Activated B cell treated with CpG ODN at 0.5 μM for 24 hours (primary cell): ENCODE measurements at regions not wholly inside any gene's neighbourhood (a gene's known extent, or its start where the extent isn't known, plus 50 kb on each side); places are given as distances from the start of the nearest gene placed in this dataset.

Experiments
- ATAC-seq: fragments of 200-7000 bp; cut with Tn5 transposase; one replicate; pipeline ENCODE4 v1.10.0; 2021; ENCODE audit warnings: low read depth, mild to moderate bottlenecking, moderate library complexity
- CTCF ChIA-PET: fragments of 350-600 bp; sonication (Branson Sonifier 250); formaldehyde crosslinking; loops from one replicate; lab custom pipeline; 2021; ENCODE audit warnings: antibody characterized with exemption; lab: Charles Lee
- POLR2A ChIA-PET: fragments of 350-600 bp; sonication (Branson Sonifier 250); formaldehyde crosslinking; loops from one replicate; lab custom pipeline; 2021; ENCODE audit warnings: antibody characterized with exemption; lab: Charles Lee
- DNase-seq: peaks from one replicate; pipeline ENCODE4 v3.0.0; 2022
- H3K27ac Mint-ChIP-seq: one replicate; pipeline ENCODE4 v1.8.0; 2020; ENCODE audit warnings: mixed read lengths
- H3K27me3 Mint-ChIP-seq: one replicate; pipeline ENCODE4 v1.8.0; 2021; ENCODE audit warnings: mixed read lengths
- H3K36me3 Mint-ChIP-seq: one replicate; pipeline ENCODE4 v1.8.0; 2021; ENCODE audit warnings: low read depth, mixed read lengths
- H3K4me1 Mint-ChIP-seq: one replicate; pipeline ENCODE4 v1.8.0; 2021; ENCODE audit warnings: mixed read lengths
- H3K4me3 Mint-ChIP-seq: one replicate; pipeline ENCODE4 v1.8.0; 2020; ENCODE audit warnings: mild to moderate bottlenecking, mixed read lengths
- H3K9me3 Mint-ChIP-seq: one replicate; pipeline ENCODE4 v1.8.0; 2020; ENCODE audit warnings: mixed read lengths
- intact Hi-C: fragments of 100-400 bp; cut with micrococcal nuclease; formaldehyde crosslinking; loops from one replicate; pipeline ENCODE4 v1.15.1; 2024
- TF ChIP-seq, protein P1 (sequence below): fragments of 200-600 bp; IDR thresholded peaks from one replicate; pipeline ENCODE4 v1.8.0; 2022; ENCODE audit warnings: antibody characterized with exemption, mild to moderate bottlenecking

DNA sequence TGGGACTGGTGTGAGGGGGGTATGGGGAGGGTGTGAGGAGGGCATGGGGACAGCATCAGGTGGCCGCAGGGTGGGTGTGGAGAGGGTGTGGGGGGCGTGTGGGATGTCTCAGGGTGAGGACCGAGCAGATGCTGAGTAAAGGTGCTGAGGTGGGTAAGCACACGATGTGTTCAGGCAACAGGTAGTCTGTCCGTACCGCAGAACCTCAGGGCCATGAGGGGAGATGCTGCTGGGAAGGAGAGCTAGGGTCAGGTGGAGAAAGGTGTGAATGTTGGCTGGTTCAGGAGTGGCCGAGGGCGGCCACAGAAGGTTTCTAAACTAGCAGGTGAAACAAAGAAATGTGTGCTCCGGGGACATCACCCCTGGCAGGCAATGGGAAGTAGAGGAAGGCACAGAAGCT lies 80.0 kb upstream of the CDH5 start:
- POLR2A ChIA-PET = no interaction called here
- no peaks in the 10 kb centered on the region for H3K36me3 Mint-ChIP-seq
- TF ChIP-seq, protein P1, sequence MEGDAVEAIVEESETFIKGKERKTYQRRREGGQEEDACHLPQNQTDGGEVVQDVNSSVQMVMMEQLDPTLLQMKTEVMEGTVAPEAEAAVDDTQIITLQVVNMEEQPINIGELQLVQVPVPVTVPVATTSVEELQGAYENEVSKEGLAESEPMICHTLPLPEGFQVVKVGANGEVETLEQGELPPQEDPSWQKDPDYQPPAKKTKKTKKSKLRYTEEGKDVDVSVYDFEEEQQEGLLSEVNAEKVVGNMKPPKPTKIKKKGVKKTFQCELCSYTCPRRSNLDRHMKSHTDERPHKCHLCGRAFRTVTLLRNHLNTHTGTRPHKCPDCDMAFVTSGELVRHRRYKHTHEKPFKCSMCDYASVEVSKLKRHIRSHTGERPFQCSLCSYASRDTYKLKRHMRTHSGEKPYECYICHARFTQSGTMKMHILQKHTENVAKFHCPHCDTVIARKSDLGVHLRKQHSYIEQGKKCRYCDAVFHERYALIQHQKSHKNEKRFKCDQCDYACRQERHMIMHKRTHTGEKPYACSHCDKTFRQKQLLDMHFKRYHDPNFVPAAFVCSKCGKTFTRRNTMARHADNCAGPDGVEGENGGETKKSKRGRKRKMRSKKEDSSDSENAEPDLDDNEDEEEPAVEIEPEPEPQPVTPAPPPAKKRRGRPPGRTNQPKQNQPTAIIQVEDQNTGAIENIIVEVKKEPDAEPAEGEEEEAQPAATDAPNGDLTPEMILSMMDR = no peak
- no peak for DNase-seq
- no peaks in the 10 kb centered on the region for H3K4me1 Mint-ChIP-seq
- intact Hi-C loops = no loop called here
- peaks cover 1% of the 10 kb centered on the region for H3K27me3 Mint-ChIP-seq
- no peak for ATAC-seq
- no peak overlapping the region for H3K4me3 Mint-ChIP-seq
- H3K27ac Mint-ChIP-seq = no peak overlapping the region
- CTCF ChIA-PET = no interaction called here
- H3K9me3 Mint-ChIP-seq = no peaks in the 10 kb centered on the region

DNA sequence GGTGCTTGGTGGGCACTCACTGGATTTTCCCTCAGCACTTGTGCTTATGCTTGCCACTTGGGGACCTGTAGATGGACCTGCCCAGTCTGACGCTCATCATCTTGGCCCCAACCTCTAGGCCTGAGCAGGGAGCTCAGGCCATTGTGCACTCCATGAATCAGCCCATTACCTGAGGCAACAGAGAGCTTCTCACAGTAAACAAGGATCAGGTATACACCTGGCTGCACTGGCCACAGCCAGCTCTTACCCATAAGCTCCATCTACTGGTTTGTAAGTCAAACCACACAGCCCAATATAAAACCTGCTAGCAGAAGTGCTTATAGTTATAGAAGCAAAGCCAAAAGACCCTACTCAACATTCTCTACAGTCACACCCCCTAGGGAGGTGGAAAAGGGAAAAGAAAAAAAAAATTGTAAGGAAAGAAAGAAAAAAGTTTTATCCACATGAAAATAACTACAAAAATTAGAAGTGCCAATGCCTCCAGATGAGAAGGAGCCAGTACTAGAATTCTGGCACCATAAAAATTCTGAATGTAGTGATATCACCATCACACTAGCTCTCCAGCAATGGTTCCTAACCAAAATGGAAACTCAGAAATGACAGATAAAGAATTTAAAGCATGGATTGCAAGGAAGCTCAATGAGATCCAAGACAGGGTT lies 87.8 kb upstream of the CDH5 start:
- ChIA-PET CTCF (no interaction called here), POLR2A (interaction anchor here (0.7 kb wide), 1 partner anchor 37 kb away, joined by 3 read pairs; no protein-coding TSS in a partner anchor)
- TF ChIP-seq, protein P1 = no peak
- intact Hi-C loops = no loop called here
- DNase-seq (no peak), ATAC-seq (no peak)
- H3K9me3 Mint-ChIP-seq = peaks cover 12% of the 10 kb centered on the region
- no peaks in the 10 kb centered on the region for H3K36me3 Mint-ChIP-seq
- H3K4me3 Mint-ChIP-seq = no peak overlapping the region
- no peaks in the 10 kb centered on the region for H3K4me1 Mint-ChIP-seq
- peaks cover 27% of the 10 kb centered on the region for H3K27me3 Mint-ChIP-seq
- no peak overlapping the region for H3K27ac Mint-ChIP-seq

DNA sequence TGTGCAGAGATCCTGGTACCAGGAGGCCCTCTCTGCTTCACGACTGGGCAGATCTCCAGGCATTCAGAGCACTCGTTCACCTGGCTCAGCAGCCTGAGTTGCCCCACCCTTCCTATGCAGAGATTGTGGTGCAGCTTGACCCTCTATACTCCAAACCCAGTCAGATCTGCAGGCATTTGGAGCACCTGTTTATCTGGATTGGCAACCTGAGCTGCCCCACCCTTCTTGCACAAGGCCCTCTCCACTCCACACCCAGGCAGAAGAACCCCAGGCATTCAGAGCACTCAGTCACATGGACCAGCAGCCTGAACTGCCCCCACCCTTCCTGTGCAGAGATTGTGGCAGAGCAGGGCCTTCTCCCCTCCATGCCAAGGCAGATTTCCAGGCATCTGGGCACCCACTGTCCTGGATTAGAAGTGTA lies 88.4 kb upstream of the CDH5 start:
- TF ChIP-seq, protein P1 = no peak

DNA sequence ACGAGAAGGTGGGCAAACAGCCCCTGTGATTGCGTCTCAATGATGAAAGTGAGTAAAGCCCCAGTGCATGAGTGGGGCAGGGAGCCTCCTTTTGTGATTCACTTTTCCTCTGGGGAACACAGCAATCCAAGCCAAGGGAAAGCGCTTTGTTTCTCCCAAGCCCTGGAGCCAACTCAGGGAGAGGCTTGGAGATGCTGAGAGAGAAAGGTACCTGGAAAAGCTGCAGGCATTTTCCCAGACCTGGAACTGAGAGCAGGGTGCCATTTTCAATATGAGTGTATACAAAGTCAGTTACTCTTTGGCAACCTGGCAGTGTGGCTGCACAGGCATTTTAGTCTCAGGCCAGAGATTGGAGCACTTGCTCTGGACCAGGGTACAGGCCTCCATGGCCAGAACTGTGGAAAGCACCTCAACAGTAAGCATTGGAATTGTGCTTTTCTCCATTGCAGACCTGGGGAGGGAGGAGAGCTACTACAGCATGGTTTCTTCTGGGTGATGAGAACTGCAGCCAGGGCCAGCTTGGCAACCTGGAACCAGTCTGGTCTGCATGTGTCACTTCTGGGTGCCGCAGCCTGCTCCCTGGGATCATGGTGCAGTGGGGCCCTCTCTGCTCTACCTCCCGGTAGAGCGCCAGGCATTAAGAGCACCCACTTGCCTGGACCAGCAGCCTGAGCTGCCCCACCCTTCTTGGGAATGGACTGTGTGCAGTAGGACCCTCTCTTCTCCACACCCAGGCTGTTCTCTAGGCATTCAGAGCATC lies 89.0 kb upstream of the CDH5 start:
- Mint-ChIP-seq H3K4me1 (no peaks in the 10 kb centered on the region), H3K4me3 (no peak overlapping the region), H3K27me3 (peaks cover 33% of the 10 kb centered on the region), H3K36me3 (no peaks in the 10 kb centered on the region), H3K27ac (no peak overlapping the region), H3K9me3 (peaks cover 12% of the 10 kb centered on the region)
- ChIA-PET CTCF (no interaction called here), POLR2A (no interaction called here)
- no peak for ATAC-seq
- DNase-seq = no peak
- intact Hi-C loops = no loop called here
- TF ChIP-seq, protein P1 = no peak

More for the DNA sequence above, 88.4 kb upstream of the CDH5 start:
- DNase-seq (no peak), ATAC-seq (no peak)
- Mint-ChIP-seq H3K27me3 (peaks cover 32% of the 10 kb centered on the region), H3K27ac (no peak overlapping the region), H3K9me3 (peaks cover 12% of the 10 kb centered on the region), H3K36me3 (no peaks in the 10 kb centered on the region), H3K4me1 (no peaks in the 10 kb centered on the region), H3K4me3 (no peak overlapping the region)
- ChIA-PET POLR2A (interaction anchor here (0.7 kb wide), 1 partner anchor 38 kb away, joined by 3 read pairs; no protein-coding TSS in a partner anchor), CTCF (no interaction called here)
- intact Hi-C loops = no loop called here

DNA sequence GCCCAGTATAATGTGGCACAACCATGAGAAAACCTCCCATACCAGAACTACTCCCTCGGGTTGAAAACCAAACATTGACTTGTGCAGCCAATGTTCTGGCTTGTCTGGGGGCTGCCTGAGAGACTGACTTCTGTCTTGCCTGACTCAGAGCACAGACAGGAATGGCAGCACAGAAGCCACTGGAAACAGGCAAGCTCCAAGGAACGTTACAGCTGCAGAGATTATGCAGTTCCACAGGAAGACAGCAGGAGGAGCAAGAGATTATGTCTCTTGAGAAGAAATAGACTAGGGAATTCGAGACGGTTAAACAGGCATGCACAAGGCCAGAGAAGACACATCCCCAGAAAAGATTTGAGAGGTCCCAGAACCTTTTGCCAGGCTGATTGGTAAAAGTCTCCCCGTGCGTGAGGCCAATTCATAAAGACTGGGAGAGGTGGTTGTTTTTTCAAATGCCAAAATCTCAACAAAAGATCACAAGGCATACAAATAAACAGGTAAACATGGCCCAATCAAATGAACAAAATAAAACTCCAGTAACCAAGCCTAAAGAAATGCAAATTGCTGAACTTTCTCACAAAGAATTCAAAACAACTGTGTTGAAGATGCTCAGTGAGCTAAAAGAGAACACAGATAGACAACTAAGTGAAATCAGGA lies 90.6 kb upstream of the CDH5 start:
- H3K36me3 Mint-ChIP-seq = no peaks in the 10 kb centered on the region
- ATAC-seq = no peak
- TF ChIP-seq, protein P1 = no peak
- no peaks in the 10 kb centered on the region for H3K4me1 Mint-ChIP-seq
- CTCF ChIA-PET = no interaction called here
- no peak overlapping the region for H3K4me3 Mint-ChIP-seq
- no peak overlapping the region for H3K27ac Mint-ChIP-seq
- H3K27me3 Mint-ChIP-seq = peaks cover 35% of the 10 kb centered on the region
- POLR2A ChIA-PET = no interaction called here
- peaks cover 12% of the 10 kb centered on the region for H3K9me3 Mint-ChIP-seq
- intact Hi-C loops = no loop called here
- DNase-seq = no peak
